ENCODE measurements at regions not wholly inside any gene's neighbourhood (a gene's known extent, or its start where the extent isn't known, plus 50 kb on each side); places are given as distances from the start of the nearest gene placed in this dataset.
A peak's percentile ranks its signal among the peaks of the same experiment; 100 is the strongest.

DNA sequence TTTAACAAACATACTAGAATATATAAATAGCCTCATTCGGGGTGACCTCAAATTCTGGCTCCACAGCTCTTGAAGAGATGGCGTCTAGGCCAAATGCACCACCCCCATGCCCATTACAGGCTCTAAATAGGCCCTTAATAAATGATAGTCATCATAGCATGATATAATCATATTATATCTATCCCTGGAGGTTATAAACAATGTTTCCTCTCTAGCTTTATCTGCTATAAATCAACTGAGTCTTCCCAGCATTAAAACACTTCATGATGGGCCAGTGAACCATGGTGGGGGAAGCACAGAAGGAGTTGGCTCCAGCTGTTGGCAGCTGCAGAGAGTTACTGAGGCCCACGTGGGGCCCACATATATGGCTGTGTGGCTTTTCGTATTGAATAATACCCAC lies 214.9 kb upstream of the MPHOSPH6 start:
- WGBS: 36% methylated on average over 4 of the region's 4 CpGs
- Histone ChIP-seq H3K27me3 (no peaks in the 10 kb centered on the region), H3K36me3 (no peaks in the 10 kb centered on the region), H3K9me3 (no peaks in the 10 kb centered on the region), H3K27ac (replicated peaks in 1 of 4) (no peak overlapping the region), H3K4me1 (no peaks in the 10 kb centered on the region), H3K4me3 (no peak overlapping the region)
- TF ChIP-seq EP300 (IDR thresholded peaks at IDR 0.05): no peak
- no peak for TF ChIP-seq POLR2AphosphoS5 (IDR thresholded peaks at IDR 0.05)
- TF ChIP-seq CTCF (IDR thresholded peaks at IDR 0.05): no peak
- TF ChIP-seq POLR2A (IDR thresholded peaks at IDR 0.05; ENCODE audit: low read depth): no peak
- DNase-seq (ENCODE audit: extremely low spot score): no peak
- intact Hi-C loops (cut with DNase I): loop anchor here (5.0 kb wide), 1 partner anchor 737 kb away; no protein-coding TSS in a partner anchor

- no peak overlapping the region for H3K27ac ChIP-seq (replicated peaks in 1 of 4)
- 65% methylated on average over 4 of the region's 4 CpGs for WGBS
- H3K36me3 ChIP-seq: no peaks in the 10 kb centered on the region
- no peak for DNase-seq (ENCODE audit: extremely low spot score)
- H3K4me3 ChIP-seq: no peak overlapping the region
- H3K9me3 ChIP-seq: no peaks in the 10 kb centered on the region
- intact Hi-C loops (cut with DNase I): no loop called here
- no peak for TF ChIP-seq POLR2AphosphoS5 (IDR thresholded peaks at IDR 0.05)
- no peak for TF ChIP-seq EP300 (IDR thresholded peaks at IDR 0.05)
- TF ChIP-seq POLR2A (IDR thresholded peaks at IDR 0.05; ENCODE audit: low read depth): no peak
- H3K27me3 ChIP-seq: no peaks in the 10 kb centered on the region
- H3K4me1 ChIP-seq: no peaks in the 10 kb centered on the region
These were observed 214.0 kb upstream of the MPHOSPH6 start for GRCh38 chr16:82384017-82384416.

GRCh38 chr16:82382521-82382920 lies 212.5 kb upstream of the MPHOSPH6 start:
- Histone ChIP-seq H3K4me3 (no peak overlapping the region), H3K27me3 (no peaks in the 10 kb centered on the region), H3K36me3 (no peaks in the 10 kb centered on the region), H3K4me1 (no peaks in the 10 kb centered on the region), H3K9me3 (no peaks in the 10 kb centered on the region), H3K27ac (replicated peaks in 1 of 4) (no peak overlapping the region)
- intact Hi-C loops (cut with DNase I): no loop called here
- WGBS: 63% methylated on average over 4 of the region's 4 CpGs
- TF ChIP-seq POLR2AphosphoS5 (IDR thresholded peaks at IDR 0.05) (no peak), EP300 (IDR thresholded peaks at IDR 0.05) (no peak), POLR2A (IDR thresholded peaks at IDR 0.05; ENCODE audit: low read depth) (no peak), CTCF (IDR thresholded peaks at IDR 0.05) (no peak)
- DNase-seq (ENCODE audit: extremely low spot score): no peak

DNA sequence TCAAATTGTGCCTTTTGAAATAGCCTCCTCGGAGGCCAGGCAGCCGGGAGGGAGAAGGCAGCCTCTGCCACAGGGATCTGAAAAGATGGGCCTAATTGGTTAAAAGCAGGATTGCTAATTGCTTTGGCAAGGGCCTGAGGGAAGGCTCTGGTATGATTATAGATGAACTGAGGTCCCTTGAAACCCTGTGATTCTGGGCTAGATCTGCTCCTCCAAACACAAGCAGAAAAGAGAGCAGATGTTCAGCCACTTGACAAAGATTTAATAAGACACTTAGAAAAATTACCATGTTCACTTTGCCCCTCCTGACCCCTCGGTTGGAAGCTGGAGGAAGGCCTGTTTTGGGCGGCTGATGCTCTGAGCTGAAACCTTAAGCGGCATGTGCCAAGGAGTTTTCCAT lies 209.5 kb upstream of the MPHOSPH6 start:
- intact Hi-C loops (cut with DNase I): no loop called here

DNA sequence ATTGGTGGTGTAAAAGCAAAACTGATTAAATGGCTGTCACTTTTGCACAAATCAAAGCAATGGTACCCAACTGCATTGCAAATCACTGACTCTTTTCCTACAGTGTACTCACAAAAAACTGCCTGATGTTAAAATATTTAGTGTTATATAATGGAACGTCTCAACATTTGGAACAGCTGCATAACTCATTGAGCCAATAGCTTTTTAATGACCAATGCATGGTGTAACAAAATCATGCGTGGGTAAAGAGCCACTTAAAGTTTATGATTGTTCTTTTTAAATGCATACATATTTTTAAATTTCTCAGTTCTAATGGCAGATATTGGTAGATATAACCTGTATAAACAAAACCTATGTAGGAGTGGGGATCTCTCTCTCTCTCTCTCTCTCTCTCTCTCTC lies 204.0 kb upstream of the MPHOSPH6 start:
- no peaks in the 10 kb centered on the region for H3K36me3 ChIP-seq
- no peak overlapping the region for H3K4me3 ChIP-seq
- 38% methylated on average over 2 of the region's 2 CpGs for WGBS
- intact Hi-C loops (cut with DNase I): no loop called here
- no peaks in the 10 kb centered on the region for H3K4me1 ChIP-seq
- DNase-seq (ENCODE audit: extremely low spot score): no peak
- no peaks in the 10 kb centered on the region for H3K9me3 ChIP-seq
- no peaks in the 10 kb centered on the region for H3K27me3 ChIP-seq
- no peak for TF ChIP-seq POLR2A (IDR thresholded peaks at IDR 0.05; ENCODE audit: low read depth)
- no peak for TF ChIP-seq CTCF (IDR thresholded peaks at IDR 0.05)
- TF ChIP-seq EP300 (IDR thresholded peaks at IDR 0.05): no peak
- TF ChIP-seq POLR2AphosphoS5 (IDR thresholded peaks at IDR 0.05): no peak
- H3K27ac ChIP-seq (replicated peaks in 1 of 4): no peak overlapping the region

More for the DNA sequence above, 209.5 kb upstream of the MPHOSPH6 start:
- no peaks in the 10 kb centered on the region for H3K27me3 ChIP-seq
- H3K4me1 ChIP-seq: no peaks in the 10 kb centered on the region
- no peak for DNase-seq (ENCODE audit: extremely low spot score)
- H3K27ac ChIP-seq (replicated peaks in 1 of 4): no peak overlapping the region
- no peak for TF ChIP-seq POLR2A (IDR thresholded peaks at IDR 0.05; ENCODE audit: low read depth)
- TF ChIP-seq POLR2AphosphoS5 (IDR thresholded peaks at IDR 0.05): no peak
- 77% methylated on average over 5 of the region's 5 CpGs for WGBS
- no peaks in the 10 kb centered on the region for H3K9me3 ChIP-seq
- no peaks in the 10 kb centered on the region for H3K36me3 ChIP-seq
- no peak overlapping the region for H3K4me3 ChIP-seq

GRCh38 chr16:82370282-82370681 lies 200.3 kb upstream of the MPHOSPH6 start:
- no peaks in the 10 kb centered on the region for H3K9me3 ChIP-seq
- no peak for TF ChIP-seq EP300 (IDR thresholded peaks at IDR 0.05)
- no peak for TF ChIP-seq CTCF (IDR thresholded peaks at IDR 0.05)
- no peak for TF ChIP-seq POLR2A (IDR thresholded peaks at IDR 0.05; ENCODE audit: low read depth)
- no peak for TF ChIP-seq POLR2AphosphoS5 (IDR thresholded peaks at IDR 0.05)
- no peaks in the 10 kb centered on the region for H3K36me3 ChIP-seq
- H3K27me3 ChIP-seq: no peaks in the 10 kb centered on the region
- peak; percentile 68 for DNase-seq (ENCODE audit: extremely low spot score)
- H3K4me3 ChIP-seq: no peak overlapping the region
- intact Hi-C loops (cut with DNase I): no loop called here
- no peak overlapping the region for H3K27ac ChIP-seq (replicated peaks in 1 of 4)
- 100% methylated on average over 1 of the region's 1 CpG for WGBS
- no peaks in the 10 kb centered on the region for H3K4me1 ChIP-seq
